WTC11 (cell line): ENCODE measurements at regions not wholly inside any gene's neighbourhood (a gene's known extent, or its start where the extent isn't known, plus 50 kb on each side); places are given as distances from the start of the nearest gene placed in this dataset.

Source experiments
- ATAC-seq: fragments of 200-7000 bp; cut with Tn5 transposase; 2 replicates; pipeline ENCODE4 v1.10.0; 2021; ENCODE audit warnings: mild to moderate bottlenecking, moderate library complexity
- CTCF ChIA-PET: fragments of 300-600 bp; sonication (Branson Sonifier 250); formaldehyde crosslinking; loops from one replicate; lab custom pipeline; 2021; ENCODE audit warnings: antibody characterized with exemption; lab: Charles Lee
- POLR2A ChIA-PET: fragments of 350-600 bp; sonication (Branson Sonifier 250); formaldehyde crosslinking; loops from one replicate; lab custom pipeline; 2021; ENCODE audit warnings: antibody characterized with exemption; lab: Charles Lee
- DNase-seq: peaks from one replicate; pipeline ENCODE4 v3.0.0; 2021; ENCODE audit warnings: low spot score
- H3K27ac Mint-ChIP-seq: 2 replicates; pipeline ENCODE4 v1.8.0; 2021; ENCODE audit warnings: mixed read lengths
- H3K27me3 Mint-ChIP-seq: 2 replicates; pipeline ENCODE4 v1.8.0; 2021; ENCODE audit warnings: low read depth, mild to moderate bottlenecking, moderate library complexity, mixed read lengths
- H3K36me3 Mint-ChIP-seq: 2 replicates; pipeline ENCODE4 v1.8.0; 2021; ENCODE audit warnings: mixed read lengths
- H3K4me1 Mint-ChIP-seq: 2 replicates; pipeline ENCODE4 v1.8.0; 2022; ENCODE audit warnings: mixed read lengths
- H3K4me3 Mint-ChIP-seq: 2 replicates; pipeline ENCODE4 v1.8.0; 2021; ENCODE audit warnings: mild to moderate bottlenecking, moderate library complexity, mixed read lengths
- H3K9me3 Mint-ChIP-seq: 2 replicates; pipeline ENCODE4 v1.8.0; 2021; ENCODE audit warnings: mixed read lengths
- EMX1 ChIP-seq: fragments of 250-450 bp; sonication (Bioruptor Pico); IDR thresholded peaks from 2 replicates; pipeline ENCODE4 v1.8.0; 2021; ENCODE audit warnings: mild to moderate bottlenecking
- GRHL2 ChIP-seq: fragments of 250-450 bp; sonication (Bioruptor Pico); IDR thresholded peaks from 2 replicates; pipeline ENCODE4 v1.8.0; 2022; ENCODE audit warnings: mild to moderate bottlenecking, moderate library complexity; ENCODE audit not compliant: insufficient replicate concordance, severe bottlenecking
- JAZF1 ChIP-seq: fragments of 250-450 bp; sonication (Bioruptor Pico); IDR thresholded peaks from 2 replicates; pipeline ENCODE4 v1.9.0; 2021; ENCODE audit warnings: moderate library complexity, mild to moderate bottlenecking, inconsistent platforms
- NFE2L1 ChIP-seq: sonication (generic); formaldehyde crosslinking; IDR thresholded peaks from 2 replicates; pipeline ENCODE4 v1.8.1; 2023; ENCODE audit warnings: missing genetic modification reagents
- PRDM15 ChIP-seq: sonication (generic); formaldehyde crosslinking; IDR thresholded peaks from 2 replicates; pipeline ENCODE4 v1.8.0; 2022; ENCODE audit warnings: missing genetic modification reagents
- PRRX2 ChIP-seq: fragments of 250-450 bp; sonication (Bioruptor Pico); IDR thresholded peaks from 2 replicates; pipeline ENCODE4 v1.8.0; 2021; ENCODE audit warnings: mild to moderate bottlenecking
- RORB ChIP-seq: fragments of 250-450 bp; sonication (Bioruptor Pico); IDR thresholded peaks from 2 replicates; pipeline ENCODE4 v1.9.0; 2021; ENCODE audit warnings: mild to moderate bottlenecking
- TCF7 ChIP-seq: sonication (generic); formaldehyde crosslinking; IDR thresholded peaks from 2 replicates; pipeline ENCODE4 v1.8.0; 2022; ENCODE audit warnings: mild to moderate bottlenecking, low read depth, missing genetic modification reagents, moderate library complexity
- TEAD4 ChIP-seq: sonication (generic); formaldehyde crosslinking; IDR thresholded peaks from 2 replicates; pipeline ENCODE4 v1.8.0; 2022; ENCODE audit warnings: mild to moderate bottlenecking, missing genetic modification reagents
- ZNF423 ChIP-seq: fragments of 250-450 bp; sonication (Bioruptor Pico); IDR thresholded peaks from 2 replicates; pipeline ENCODE4 v2.1.2; 2022; ENCODE audit warnings: mild to moderate bottlenecking, moderate library complexity
- ZNF671 ChIP-seq: fragments of 250-450 bp; sonication (Bioruptor Pico); IDR thresholded peaks from 2 replicates; pipeline ENCODE4 v1.8.0; 2021; ENCODE audit warnings: mild to moderate bottlenecking
- TF ChIP-seq, protein P1 (sequence below): sonication (generic); formaldehyde crosslinking; IDR thresholded peaks from 2 replicates; pipeline ENCODE4 v1.8.1; 2023; ENCODE audit warnings: mild to moderate bottlenecking, missing genetic modification reagents
- TF ChIP-seq, protein P2 (sequence below): fragments of 250-450 bp; sonication (Bioruptor Pico); IDR thresholded peaks from 2 replicates; pipeline ENCODE4 v2.1.2; 2022; ENCODE audit warnings: mild to moderate bottlenecking, moderate library complexity
- TF ChIP-seq, protein P3 (sequence below): sonication (generic); formaldehyde crosslinking; IDR thresholded peaks from 2 replicates; pipeline ENCODE4 v1.8.1; 2023; ENCODE audit warnings: mild to moderate bottlenecking, moderate library complexity, missing genetic modification reagents
- TF ChIP-seq, protein P4 (sequence below): sonication (generic); formaldehyde crosslinking; IDR thresholded peaks from 2 replicates; pipeline ENCODE4 v1.8.0; 2023; ENCODE audit warnings: missing genetic modification reagents

GRCh38 chr11:40037005-40037404 lies 1422.4 kb downstream of the LRRC4C start (continued):
- TF ChIP-seq, protein P1, sequence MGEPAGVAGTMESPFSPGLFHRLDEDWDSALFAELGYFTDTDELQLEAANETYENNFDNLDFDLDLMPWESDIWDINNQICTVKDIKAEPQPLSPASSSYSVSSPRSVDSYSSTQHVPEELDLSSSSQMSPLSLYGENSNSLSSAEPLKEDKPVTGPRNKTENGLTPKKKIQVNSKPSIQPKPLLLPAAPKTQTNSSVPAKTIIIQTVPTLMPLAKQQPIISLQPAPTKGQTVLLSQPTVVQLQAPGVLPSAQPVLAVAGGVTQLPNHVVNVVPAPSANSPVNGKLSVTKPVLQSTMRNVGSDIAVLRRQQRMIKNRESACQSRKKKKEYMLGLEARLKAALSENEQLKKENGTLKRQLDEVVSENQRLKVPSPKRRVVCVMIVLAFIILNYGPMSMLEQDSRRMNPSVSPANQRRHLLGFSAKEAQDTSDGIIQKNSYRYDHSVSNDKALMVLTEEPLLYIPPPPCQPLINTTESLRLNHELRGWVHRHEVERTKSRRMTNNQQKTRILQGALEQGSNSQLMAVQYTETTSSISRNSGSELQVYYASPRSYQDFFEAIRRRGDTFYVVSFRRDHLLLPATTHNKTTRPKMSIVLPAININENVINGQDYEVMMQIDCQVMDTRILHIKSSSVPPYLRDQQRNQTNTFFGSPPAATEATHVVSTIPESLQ (CRISPR knock-in tag) = no peak
- TF ChIP-seq GRHL2 (CRISPR knock-in tag) (no peak), ZNF423 (no peak), EMX1 (CRISPR knock-in tag) (no peak), ZNF671 (CRISPR knock-in tag) (no peak), PRRX2 (CRISPR knock-in tag) (no peak)
- TF ChIP-seq, protein P2, sequence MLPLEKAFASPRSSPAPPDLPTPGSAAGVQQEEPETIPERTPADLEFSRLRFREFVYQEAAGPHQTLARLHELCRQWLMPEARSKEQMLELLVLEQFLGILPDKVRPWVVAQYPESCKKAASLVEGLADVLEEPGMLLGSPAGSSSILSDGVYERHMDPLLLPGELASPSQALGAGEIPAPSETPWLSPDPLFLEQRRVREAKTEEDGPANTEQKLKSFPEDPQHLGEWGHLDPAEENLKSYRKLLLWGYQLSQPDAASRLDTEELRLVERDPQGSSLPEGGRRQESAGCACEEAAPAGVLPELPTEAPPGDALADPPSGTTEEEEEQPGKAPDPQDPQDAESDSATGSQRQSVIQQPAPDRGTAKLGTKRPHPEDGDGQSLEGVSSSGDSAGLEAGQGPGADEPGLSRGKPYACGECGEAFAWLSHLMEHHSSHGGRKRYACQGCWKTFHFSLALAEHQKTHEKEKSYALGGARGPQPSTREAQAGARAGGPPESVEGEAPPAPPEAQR (CRISPR knock-in tag) = no peak

DNA sequence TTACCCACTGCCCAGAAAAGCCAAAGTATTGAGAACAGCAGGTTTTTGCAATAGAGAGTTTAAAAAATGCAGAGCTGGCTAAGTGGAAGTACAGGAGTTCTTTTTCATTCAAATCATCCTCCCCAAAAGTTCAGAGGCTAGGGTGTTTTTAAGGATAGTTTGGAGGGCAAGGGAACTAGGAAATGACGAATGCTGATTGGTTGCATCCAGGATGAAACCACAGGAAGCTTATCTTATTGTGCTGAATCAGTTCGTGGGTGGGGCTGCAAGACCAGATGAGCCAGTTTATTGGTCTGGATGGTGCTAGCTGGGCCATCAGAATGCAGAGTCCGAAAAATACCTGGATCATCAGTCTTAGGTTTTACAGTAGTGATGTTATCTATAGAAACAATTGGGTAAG lies 1427.1 kb downstream of the LRRC4C start:
- H3K4me1 Mint-ChIP-seq = peaks cover 44% of the 10 kb centered on the region
- CTCF ChIA-PET = no interaction called here

More for the DNA sequence above, 1427.1 kb downstream of the LRRC4C start:
- Mint-ChIP-seq H3K9me3 (peaks cover 64% of the 10 kb centered on the region), H3K27me3 (no peaks in the 10 kb centered on the region; the same call in 1 of the 2 replicates), H3K27ac (peak overlapping the region; percentile 33), H3K4me3 (peak overlapping the region; percentile 34; the same call in 1 of the 2 replicates), H3K36me3 (peaks cover 42% of the 10 kb centered on the region)
- no peak for TF ChIP-seq RORB
- no peak for TF ChIP-seq JAZF1 (CRISPR knock-in tag)
- TF ChIP-seq, protein P3, sequence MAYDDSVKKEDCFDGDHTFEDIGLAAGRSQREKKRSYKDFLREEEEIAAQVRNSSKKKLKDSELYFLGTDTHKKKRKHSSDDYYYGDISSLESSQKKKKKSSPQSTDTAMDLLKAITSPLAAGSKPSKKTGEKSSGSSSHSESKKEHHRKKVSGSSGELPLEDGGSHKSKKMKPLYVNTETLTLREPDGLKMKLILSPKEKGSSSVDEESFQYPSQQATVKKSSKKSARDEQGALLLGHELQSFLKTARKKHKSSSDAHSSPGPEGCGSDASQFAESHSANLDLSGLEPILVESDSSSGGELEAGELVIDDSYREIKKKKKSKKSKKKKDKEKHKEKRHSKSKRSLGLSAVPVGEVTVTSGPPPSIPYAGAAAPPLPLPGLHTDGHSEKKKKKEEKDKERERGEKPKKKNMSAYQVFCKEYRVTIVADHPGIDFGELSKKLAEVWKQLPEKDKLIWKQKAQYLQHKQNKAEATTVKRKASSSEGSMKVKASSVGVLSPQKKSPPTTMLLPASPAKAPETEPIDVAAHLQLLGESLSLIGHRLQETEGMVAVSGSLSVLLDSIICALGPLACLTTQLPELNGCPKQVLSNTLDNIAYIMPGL = no peak
- no peak for TF ChIP-seq PRDM15 (CRISPR knock-in tag)
- no peak for TF ChIP-seq NFE2L1
- TF ChIP-seq, protein P4, sequence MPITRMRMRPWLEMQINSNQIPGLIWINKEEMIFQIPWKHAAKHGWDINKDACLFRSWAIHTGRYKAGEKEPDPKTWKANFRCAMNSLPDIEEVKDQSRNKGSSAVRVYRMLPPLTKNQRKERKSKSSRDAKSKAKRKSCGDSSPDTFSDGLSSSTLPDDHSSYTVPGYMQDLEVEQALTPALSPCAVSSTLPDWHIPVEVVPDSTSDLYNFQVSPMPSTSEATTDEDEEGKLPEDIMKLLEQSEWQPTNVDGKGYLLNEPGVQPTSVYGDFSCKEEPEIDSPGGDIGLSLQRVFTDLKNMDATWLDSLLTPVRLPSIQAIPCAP = no peak
- no peak for TF ChIP-seq TEAD4 (CRISPR knock-in tag)
- TF ChIP-seq TCF7 (CRISPR knock-in tag) = no peak
- DNase-seq (no peak), ATAC-seq (peak; percentile 31)
- POLR2A ChIA-PET = no interaction called here
